ENCODE measurements at regions not wholly inside any gene's neighbourhood (a gene's known extent, or its start where the extent isn't known, plus 50 kb on each side); places are given as distances from the start of the nearest gene placed in this dataset.

GRCh38 chr10:36073796-36074345 is 431.8 kb upstream of the FZD8 start:
- TF ChIP-seq RAD21 (IDR thresholded peaks at IDR 0.05; ENCODE audit: low read depth): no peak
- no peak for TF ChIP-seq YY1 (IDR thresholded peaks at IDR 0.05; ENCODE audit: extremely low read depth, insufficient replicate concordance, low read depth, low read length)
- TF ChIP-seq, protein P1, sequence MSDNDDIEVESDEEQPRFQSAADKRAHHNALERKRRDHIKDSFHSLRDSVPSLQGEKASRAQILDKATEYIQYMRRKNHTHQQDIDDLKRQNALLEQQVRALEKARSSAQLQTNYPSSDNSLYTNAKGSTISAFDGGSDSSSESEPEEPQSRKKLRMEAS (IDR thresholded peaks at IDR 0.05): no peak
- no peak for TF ChIP-seq EZH2 (IDR thresholded peaks at IDR 0.05)
- TF ChIP-seq, protein P2, sequence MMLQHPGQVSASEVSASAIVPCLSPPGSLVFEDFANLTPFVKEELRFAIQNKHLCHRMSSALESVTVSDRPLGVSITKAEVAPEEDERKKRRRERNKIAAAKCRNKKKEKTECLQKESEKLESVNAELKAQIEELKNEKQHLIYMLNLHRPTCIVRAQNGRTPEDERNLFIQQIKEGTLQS (IDR thresholded peaks at IDR 0.05): no peak
- TF ChIP-seq POLR2A (IDR thresholded peaks at IDR 0.05; ENCODE audit: borderline replicate concordance, extremely low read depth, insufficient read depth, insufficient read length): no peak
- TF ChIP-seq, protein P3, sequence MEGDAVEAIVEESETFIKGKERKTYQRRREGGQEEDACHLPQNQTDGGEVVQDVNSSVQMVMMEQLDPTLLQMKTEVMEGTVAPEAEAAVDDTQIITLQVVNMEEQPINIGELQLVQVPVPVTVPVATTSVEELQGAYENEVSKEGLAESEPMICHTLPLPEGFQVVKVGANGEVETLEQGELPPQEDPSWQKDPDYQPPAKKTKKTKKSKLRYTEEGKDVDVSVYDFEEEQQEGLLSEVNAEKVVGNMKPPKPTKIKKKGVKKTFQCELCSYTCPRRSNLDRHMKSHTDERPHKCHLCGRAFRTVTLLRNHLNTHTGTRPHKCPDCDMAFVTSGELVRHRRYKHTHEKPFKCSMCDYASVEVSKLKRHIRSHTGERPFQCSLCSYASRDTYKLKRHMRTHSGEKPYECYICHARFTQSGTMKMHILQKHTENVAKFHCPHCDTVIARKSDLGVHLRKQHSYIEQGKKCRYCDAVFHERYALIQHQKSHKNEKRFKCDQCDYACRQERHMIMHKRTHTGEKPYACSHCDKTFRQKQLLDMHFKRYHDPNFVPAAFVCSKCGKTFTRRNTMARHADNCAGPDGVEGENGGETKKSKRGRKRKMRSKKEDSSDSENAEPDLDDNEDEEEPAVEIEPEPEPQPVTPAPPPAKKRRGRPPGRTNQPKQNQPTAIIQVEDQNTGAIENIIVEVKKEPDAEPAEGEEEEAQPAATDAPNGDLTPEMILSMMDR (IDR thresholded peaks at IDR 0.05 in 2 of 3, conservative IDR thresholded peaks at IDR 0.05 in 1 of 3; ENCODE audit: borderline replicate concordance in 1 of 3, insufficient read depth in 1 of 3, low read depth in 2 of 3, low read length in 2 of 3): no peak
- TF ChIP-seq SP1 (IDR thresholded peaks at IDR 0.05; ENCODE audit: low read depth): no peak
- TF ChIP-seq ELF1 (IDR thresholded peaks at IDR 0.05; ENCODE audit: borderline replicate concordance, low read depth): no peak
- TF ChIP-seq POLR2AphosphoS5 (IDR thresholded peaks at IDR 0.05; ENCODE audit: low read depth, low read length): no peak
- TF ChIP-seq TCF7L2 (IDR thresholded peaks at IDR 0.05; ENCODE audit: borderline replicate concordance, extremely low read depth, insufficient read depth, insufficient read length): no peak
- TF ChIP-seq REST (IDR thresholded peaks at IDR 0.05; ENCODE audit: low read depth): no peak
